Neuronal stem cell (in vitro differentiated cells): ENCODE measurements at regions not wholly inside any gene's neighbourhood (a gene's known extent, or its start where the extent isn't known, plus 50 kb on each side); places are given as distances from the start of the nearest gene placed in this dataset.
A peak's percentile ranks its signal among the peaks of the same experiment; 100 is the strongest.

ENCODE experiments used
- DNase-seq: peaks from one replicate; pipeline ENCODE4 v3.0.0-alpha.2; 2013; ENCODE audit warnings: low spot score
- H2AFZ ChIP-seq: one replicate; pipeline ENCODE4 v1.6.1; 2013; ENCODE audit warnings: mild to moderate bottlenecking, low read length, inconsistent platforms
- H2AK5ac ChIP-seq: 2 replicates; pipeline ENCODE4 v1.6.1; 2013; ENCODE audit warnings: low read depth, mild to moderate bottlenecking, inconsistent platforms, low read length, moderate library complexity, mixed read lengths
- H2BK120ac ChIP-seq: 2 replicates; pipeline ENCODE4 v1.6.1; 2013; ENCODE audit warnings: low read depth, mild to moderate bottlenecking, inconsistent platforms, low read length, moderate library complexity, mixed read lengths
- H2BK12ac ChIP-seq: one replicate; pipeline ENCODE4 v1.6.1; 2013; ENCODE audit warnings: low read length, inconsistent platforms
- H2BK15ac ChIP-seq: 2 replicates; pipeline ENCODE4 v1.6.1; 2013; ENCODE audit warnings: mild to moderate bottlenecking, low read length, inconsistent platforms, mixed read lengths
- H2BK5ac ChIP-seq: one replicate; pipeline ENCODE4 v1.6.1; 2013; ENCODE audit warnings: inconsistent platforms, mild to moderate bottlenecking, low read length, moderate library complexity
- H3K14ac ChIP-seq: one replicate; pipeline ENCODE4 v1.6.1; 2013; ENCODE audit warnings: low read length, inconsistent platforms
- H3K18ac ChIP-seq: 2 replicates; pipeline ENCODE4 v1.6.1; 2013; ENCODE audit warnings: low read length, inconsistent platforms
- H3K23ac ChIP-seq: 2 replicates; pipeline ENCODE4 v1.6.1; 2013; ENCODE audit warnings: low read depth, mild to moderate bottlenecking, mixed read lengths, low read length, inconsistent platforms; ENCODE audit not compliant: poor library complexity
- H3K27ac ChIP-seq: replicated peaks from 3 replicates; pipeline ENCODE4 v1.5.1; 2013; ENCODE audit warnings: low read length, inconsistent platforms
- H3K27me3 ChIP-seq, 3 experiments: 2 replicates each; pipeline ENCODE4 v1.6.1; 2013; ENCODE audit warnings: low read length in 3 of 3, mild to moderate bottlenecking in 2 of 3, inconsistent platforms in 1 of 3, low read depth in 1 of 3, mixed read lengths in 1 of 3, moderate library complexity in 1 of 3; ENCODE audit not compliant: control insufficient read depth in 3 of 3, insufficient read depth in 3 of 3
- H3K36me3 ChIP-seq, 2 donors: replicated peaks in 1 of 2; 2 replicates each; pipeline ENCODE4 v1.6.1; 2013; ENCODE audit warnings: low read length in 2 of 2; ENCODE audit not compliant: control insufficient read depth in 2 of 2, insufficient read depth in 2 of 2
- H3K4ac ChIP-seq: 2 replicates; pipeline ENCODE4 v1.6.1; 2013; ENCODE audit warnings: inconsistent platforms, mild to moderate bottlenecking, low read length, moderate library complexity
- H3K4me1 ChIP-seq, 2 donors: 1 replicate in 1 of 2; 2 replicates in 1 of 2; pipeline ENCODE4 v1.6.1; 2013; ENCODE audit warnings: low read length in 2 of 2, low read depth in 1 of 2; ENCODE audit not compliant: control insufficient read depth in 2 of 2, insufficient read depth in 1 of 2
- H3K4me2 ChIP-seq: one replicate; pipeline ENCODE4 v1.6.1; 2013; ENCODE audit warnings: mild to moderate bottlenecking, low read length, inconsistent platforms; ENCODE audit not compliant: insufficient read depth, poor library complexity, severe bottlenecking
- H3K4me3 ChIP-seq, 2 donors: 2 replicates each; pipeline ENCODE4 v1.5.1; 2013; ENCODE audit warnings: low read length in 2 of 2, mild to moderate bottlenecking in 2 of 2, inconsistent platforms in 1 of 2, moderate library complexity in 1 of 2
- H3K79me1 ChIP-seq: one replicate; pipeline ENCODE4 v1.6.1; 2013; ENCODE audit warnings: low read depth, mild to moderate bottlenecking, inconsistent platforms, low read length, moderate library complexity
- H3K9ac ChIP-seq: one replicate; pipeline ENCODE4 v1.6.1; 2013; ENCODE audit warnings: mild to moderate bottlenecking, low read depth, low read length, inconsistent platforms; ENCODE audit not compliant: poor library complexity
- H3K9me3 ChIP-seq, 2 donors: replicated peaks in 1 of 2; 2 replicates each; pipeline versions ENCODE3 to v1.6.1; 2013; ENCODE audit warnings: low read length in 2 of 2, mild to moderate bottlenecking in 2 of 2, inconsistent platforms in 1 of 2, low read depth in 1 of 2, mixed read lengths in 1 of 2, moderate library complexity in 1 of 2; ENCODE audit not compliant: control insufficient read depth in 2 of 2, insufficient read depth in 1 of 2
- H4K8ac ChIP-seq: one replicate; pipeline ENCODE4 v1.6.1; 2013; ENCODE audit warnings: low read depth, mild to moderate bottlenecking, inconsistent platforms, low read length, moderate library complexity
- H4K91ac ChIP-seq: one replicate; pipeline ENCODE4 v1.6.1; 2013; ENCODE audit warnings: low read length, low read depth, mild to moderate bottlenecking, inconsistent platforms; ENCODE audit not compliant: poor library complexity
- WGBS, 2 donors: extraction: QIAGEN DNeasy Blood & Tissue Kit; methylation state at CpG; one replicate each; pipeline ENCODE4 v1.1.7; 2013; ENCODE audit warnings: missing lambda C conversion rate in 2 of 2, mixed read lengths in 1 of 2; ENCODE audit not compliant: insufficient read length in 2 of 2, insufficient replicate concordance in 1 of 2; ENCODE audit errors: extremely low coverage in 2 of 2; 5-methylcytosine and 5-hydroxymethylcytosine counted together

GRCh38 chr2:34578641-34579040, 979.5 kb upstream of the FAM98A start:
- WGBS, 2 donors = no CpG with 5 or more reads among the region's 2 CpGs
- no peak overlapping the region for H3K27ac ChIP-seq
- H2AFZ ChIP-seq = no peak overlapping the region
- no peaks in the 10 kb centered on the region for H3K27me3 ChIP-seq
- H3K36me3 ChIP-seq = no peaks in the 10 kb centered on the region
- no peak for DNase-seq
- H2AK5ac ChIP-seq = no peak overlapping the region
- H3K23ac ChIP-seq = no peak overlapping the region
- no peak overlapping the region for H4K91ac ChIP-seq
- H3K14ac ChIP-seq = no peak overlapping the region
- no peaks in the 10 kb centered on the region for H3K79me1 ChIP-seq
- H3K4me3 ChIP-seq = no peak overlapping the region
- no peak overlapping the region for H2BK12ac ChIP-seq
- H3K9ac ChIP-seq = no peak overlapping the region
- no peak overlapping the region for H3K4me2 ChIP-seq
- no peak overlapping the region for H3K18ac ChIP-seq
- no peak overlapping the region for H3K4ac ChIP-seq
- no peak overlapping the region for H2BK15ac ChIP-seq
- H3K9me3 ChIP-seq = no peaks in the 10 kb centered on the region
- no peaks in the 10 kb centered on the region for H3K4me1 ChIP-seq
- H4K8ac ChIP-seq = no peak overlapping the region
- H2BK120ac ChIP-seq = no peak overlapping the region
- H2BK5ac ChIP-seq = no peak overlapping the region

- H2BK5ac ChIP-seq = no peak overlapping the region
- no peak overlapping the region for H3K18ac ChIP-seq
- no peaks in the 10 kb centered on the region for H3K79me1 ChIP-seq
- H2AK5ac ChIP-seq = no peak overlapping the region
- H3K23ac ChIP-seq = no peak overlapping the region
- H2BK12ac ChIP-seq = no peak overlapping the region
- no peak overlapping the region for H3K27ac ChIP-seq
- no peak overlapping the region for H2BK15ac ChIP-seq
- no peak overlapping the region for H3K14ac ChIP-seq
- no CpG with 5 or more reads among the region's 7 CpGs for WGBS, 2 donors
- no peaks in the 10 kb centered on the region for H3K27me3 ChIP-seq
- no peak overlapping the region for H3K4me2 ChIP-seq
- H3K4ac ChIP-seq = no peak overlapping the region
- H3K9me3 ChIP-seq = no peaks in the 10 kb centered on the region
- no peaks in the 10 kb centered on the region for H3K36me3 ChIP-seq
- no peak overlapping the region for H4K8ac ChIP-seq
- no peak overlapping the region for H3K9ac ChIP-seq
- H4K91ac ChIP-seq = no peak overlapping the region
- H2BK120ac ChIP-seq = no peak overlapping the region
- peak; percentile 2 for DNase-seq
- no peak overlapping the region for H3K4me3 ChIP-seq
- H2AFZ ChIP-seq = no peak overlapping the region
- H3K4me1 ChIP-seq = no peaks in the 10 kb centered on the region
These were observed 971.3 kb upstream of the FAM98A start for GRCh38 chr2:34570266-34570872.

- no peak for DNase-seq
- Histone ChIP-seq H4K8ac (no peak overlapping the region), H4K91ac (no peak overlapping the region), H3K18ac (no peak overlapping the region), H3K27ac (no peak overlapping the region), H3K36me3 (no peaks in the 10 kb centered on the region), H3K27me3 (no peaks in the 10 kb centered on the region), H3K4me2 (no peak overlapping the region), H3K4me1 (no peaks in the 10 kb centered on the region), H3K14ac (no peak overlapping the region), H3K4me3 (no peak overlapping the region), H2BK120ac (no peak overlapping the region), H3K23ac (no peak overlapping the region), H2BK15ac (no peak overlapping the region), H2AFZ (no peak overlapping the region), H3K9me3 (no peaks in the 10 kb centered on the region), H2AK5ac (no peak overlapping the region), H3K79me1 (no peaks in the 10 kb centered on the region), H3K9ac (no peak overlapping the region), H2BK12ac (no peak overlapping the region), H3K4ac (no peak overlapping the region), H2BK5ac (no peak overlapping the region)
- WGBS, 2 donors = no CpG with 5 or more reads among the region's 7 CpGs
These were observed 968.0 kb upstream of the FAM98A start for GRCh38 chr2:34567128-34567527.

- no CpG with 5 or more reads among the region's 5 CpGs for WGBS, 2 donors
- no peak overlapping the region for H4K8ac ChIP-seq
- no peak overlapping the region for H3K18ac ChIP-seq
- H4K91ac ChIP-seq = no peak overlapping the region
- H3K9me3 ChIP-seq = no peaks in the 10 kb centered on the region
- H2BK5ac ChIP-seq = no peak overlapping the region
- no peak overlapping the region for H3K23ac ChIP-seq
- H3K4ac ChIP-seq = no peak overlapping the region
- H3K27me3 ChIP-seq = no peaks in the 10 kb centered on the region
- H3K36me3 ChIP-seq = no peaks in the 10 kb centered on the region
- H2AFZ ChIP-seq = no peak overlapping the region
- no peak overlapping the region for H3K14ac ChIP-seq
- H2BK120ac ChIP-seq = no peak overlapping the region
- no peaks in the 10 kb centered on the region for H3K79me1 ChIP-seq
- H3K4me1 ChIP-seq = no peaks in the 10 kb centered on the region
- no peak for DNase-seq
- H2BK12ac ChIP-seq = no peak overlapping the region
- no peak overlapping the region for H3K4me3 ChIP-seq
- no peak overlapping the region for H3K4me2 ChIP-seq
- no peak overlapping the region for H2BK15ac ChIP-seq
- H3K27ac ChIP-seq = no peak overlapping the region
- no peak overlapping the region for H3K9ac ChIP-seq
- H2AK5ac ChIP-seq = no peak overlapping the region
These were observed 953.2 kb upstream of the FAM98A start for GRCh38 chr2:34552337-34552736.
